ENCODE measurements at regions not wholly inside any gene's neighbourhood (a gene's known extent, or its start where the extent isn't known, plus 50 kb on each side); places are given as distances from the start of the nearest gene placed in this dataset.
"Not testable (repeated sequence)": the region's sequence is repeated elsewhere in the genome, so short reads cannot be mapped to it uniquely, and the experiment has no call there.

DNA sequence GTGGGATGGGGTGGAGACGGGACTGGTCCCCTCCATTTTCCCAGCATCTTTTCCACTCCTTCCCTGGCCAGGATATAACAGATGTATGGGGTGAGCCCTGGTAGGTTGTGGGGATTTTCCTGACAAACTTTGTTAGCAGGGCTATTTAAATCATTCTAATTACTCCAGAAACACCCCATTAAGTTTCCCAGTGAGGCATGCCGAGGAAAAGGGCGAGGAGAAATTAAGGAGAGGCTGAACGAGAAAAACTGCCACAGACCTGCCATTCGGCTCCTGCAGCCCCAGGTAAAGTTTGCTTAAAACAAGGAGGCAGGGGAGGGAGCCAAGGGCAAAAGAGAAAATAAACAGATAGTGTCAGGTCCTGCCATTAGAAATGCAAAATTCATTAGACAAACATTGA lies 428.2 kb downstream of the BUD13 start:
- in situ Hi-C loops (cut with HindIII; ENCODE audit: low sequenced_read_pairs) = no loop called here

DNA sequence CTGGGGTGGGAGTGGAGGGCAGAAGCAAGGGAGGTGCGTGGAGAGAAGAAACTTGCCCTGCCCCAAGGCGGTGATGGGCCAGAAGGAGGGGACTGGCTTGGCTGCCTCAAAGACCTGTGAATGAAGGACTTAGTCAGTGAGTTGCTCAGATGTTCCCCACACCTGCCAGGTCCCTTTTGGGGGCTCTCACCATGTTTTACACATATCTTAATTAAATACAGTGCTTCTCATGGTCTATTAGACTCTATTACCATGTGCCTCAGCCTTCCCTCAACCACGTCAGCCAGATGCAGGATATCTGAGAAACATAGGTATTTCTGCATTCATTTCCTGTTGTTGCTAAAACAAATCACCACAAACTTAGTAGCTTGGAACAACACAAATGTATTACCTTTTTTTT lies 429.5 kb downstream of the BUD13 start:
- in situ Hi-C loops (cut with HindIII; ENCODE audit: low sequenced_read_pairs) = no loop called here
- no peak for DNase-seq (ENCODE audit: low spot score)

More for the DNA sequence above, 428.2 kb downstream of the BUD13 start:
- DNase-seq (ENCODE audit: low spot score) = no peak

DNA sequence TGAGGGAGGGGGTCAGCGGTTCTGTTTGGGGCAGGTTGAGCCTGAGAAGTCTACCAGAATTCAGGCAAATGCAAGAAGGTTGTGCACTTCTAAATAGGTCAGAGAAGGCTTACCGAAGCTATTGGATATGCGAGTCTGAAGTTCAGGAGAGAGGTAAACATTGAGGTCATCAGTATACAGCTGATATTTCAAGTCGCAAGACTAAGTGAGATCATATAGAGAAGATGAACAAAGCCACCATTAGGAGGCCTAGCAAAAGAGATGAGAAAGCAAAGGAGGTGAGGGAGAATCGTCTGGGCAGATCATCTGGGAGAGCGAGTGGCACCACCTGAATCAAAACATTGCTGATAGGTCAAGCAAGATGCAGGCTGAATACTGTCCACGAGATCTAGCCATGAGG lies 430.6 kb downstream of the BUD13 start:
- in situ Hi-C loops (cut with HindIII; ENCODE audit: low sequenced_read_pairs) = no loop called here
- DNase-seq (ENCODE audit: low spot score) = no peak

DNA sequence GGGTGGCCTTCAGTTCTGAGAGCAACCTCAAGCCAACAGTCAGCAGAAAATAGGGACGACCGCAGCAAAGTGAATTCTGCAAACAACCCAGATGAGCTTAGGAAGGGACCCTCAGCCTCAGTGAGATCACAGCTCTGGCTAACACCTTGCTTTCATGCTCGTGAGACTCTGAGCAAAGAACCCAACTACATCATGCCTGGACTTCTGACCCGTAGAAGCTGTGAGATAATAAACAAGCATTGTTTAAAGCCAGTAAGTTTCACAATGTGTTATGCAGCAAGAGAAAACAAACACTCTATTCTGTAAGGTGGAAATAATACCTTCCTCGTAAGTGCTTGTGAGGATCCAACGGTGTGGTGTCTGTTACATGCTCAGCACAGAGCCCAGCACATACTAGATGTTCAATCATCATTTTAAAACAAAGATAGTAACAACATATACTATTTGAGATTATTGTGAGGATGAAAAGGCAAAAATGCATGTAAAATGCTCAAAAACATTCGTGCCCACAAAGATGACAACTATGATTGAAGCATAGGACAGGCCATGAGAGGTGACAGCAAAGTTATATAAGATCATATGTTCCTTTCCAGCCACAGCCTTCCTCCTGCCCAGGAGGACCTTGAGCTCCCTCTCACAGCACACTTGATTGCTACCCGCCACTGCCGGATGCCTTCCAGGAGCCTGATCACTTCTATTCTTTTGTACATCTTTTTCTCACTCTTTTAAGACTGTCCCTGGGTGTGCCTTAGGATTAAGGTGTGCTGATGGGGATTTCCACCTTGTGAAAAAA lies 433.3 kb downstream of the BUD13 start:
- DNase-seq (ENCODE audit: low spot score) = no peak

DNA sequence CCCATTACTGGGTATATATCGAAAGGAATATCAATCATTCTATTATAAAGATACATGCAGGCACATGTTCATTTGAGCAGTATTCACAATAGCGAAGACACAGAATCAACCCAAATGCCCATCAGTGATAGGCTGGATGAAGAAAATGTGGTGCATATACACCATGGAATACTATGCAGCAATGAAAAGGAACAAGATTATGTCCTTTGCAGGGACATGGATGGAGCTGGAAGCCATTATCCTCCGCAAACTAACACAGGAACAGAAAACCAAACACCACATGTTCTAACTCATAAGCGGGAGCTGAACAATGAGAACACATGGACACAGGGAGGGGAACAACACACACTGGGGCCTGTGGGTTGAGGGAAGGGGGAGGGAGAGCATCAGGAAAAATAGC lies 434.3 kb downstream of the BUD13 start:
- in situ Hi-C loops (cut with HindIII; ENCODE audit: low sequenced_read_pairs); DNase-seq (ENCODE audit: low spot score): not testable (repeated sequence)

More for the DNA sequence above, 433.3 kb downstream of the BUD13 start:
- in situ Hi-C loops (cut with HindIII; ENCODE audit: low sequenced_read_pairs) = no loop called here

DNA sequence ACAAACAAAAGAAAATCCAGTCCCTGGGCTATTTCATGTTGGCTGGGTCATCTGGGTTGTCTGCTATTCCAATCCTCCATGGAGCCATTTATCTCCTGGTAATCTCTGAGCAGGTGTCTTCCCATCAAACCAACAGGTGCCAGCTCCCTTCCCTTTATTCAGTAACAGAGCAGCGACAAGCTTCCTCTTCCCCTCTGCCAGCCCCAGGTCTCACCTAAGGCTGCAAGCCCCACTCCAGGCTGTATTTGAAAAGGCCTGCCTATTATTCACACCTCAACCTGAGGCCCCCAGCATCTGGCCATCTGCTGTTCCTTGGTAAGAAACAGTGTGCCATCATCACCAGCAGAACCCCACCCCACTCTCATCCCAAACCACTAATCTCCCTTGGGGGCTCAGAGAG lies 436.2 kb downstream of the BUD13 start:
- in situ Hi-C loops (cut with HindIII; ENCODE audit: low sequenced_read_pairs) = no loop called here
- DNase-seq (ENCODE audit: low spot score) = no peak

DNA sequence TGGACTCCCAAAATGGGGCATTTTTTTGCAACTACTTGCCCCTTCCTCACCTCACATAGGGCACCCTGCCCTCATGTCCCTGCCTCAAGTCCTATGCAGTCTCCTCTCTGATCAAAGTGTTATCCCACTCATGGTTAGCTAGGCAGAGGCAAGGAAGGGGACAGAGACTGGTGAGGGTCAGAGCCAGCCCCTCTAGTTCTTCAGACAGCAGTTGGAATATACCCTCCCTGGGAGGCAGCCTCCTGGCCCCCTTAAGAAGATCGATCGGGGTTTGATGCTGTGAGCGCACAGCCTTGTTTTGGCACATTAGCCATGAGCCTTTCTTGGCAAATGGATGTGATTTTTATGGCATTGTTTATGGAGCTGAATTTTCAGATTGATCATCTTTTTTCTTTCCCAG lies 436.9 kb downstream of the BUD13 start:
- DNase-seq (ENCODE audit: low spot score) = no peak
- in situ Hi-C loops (cut with HindIII; ENCODE audit: low sequenced_read_pairs) = no loop called here

DNA sequence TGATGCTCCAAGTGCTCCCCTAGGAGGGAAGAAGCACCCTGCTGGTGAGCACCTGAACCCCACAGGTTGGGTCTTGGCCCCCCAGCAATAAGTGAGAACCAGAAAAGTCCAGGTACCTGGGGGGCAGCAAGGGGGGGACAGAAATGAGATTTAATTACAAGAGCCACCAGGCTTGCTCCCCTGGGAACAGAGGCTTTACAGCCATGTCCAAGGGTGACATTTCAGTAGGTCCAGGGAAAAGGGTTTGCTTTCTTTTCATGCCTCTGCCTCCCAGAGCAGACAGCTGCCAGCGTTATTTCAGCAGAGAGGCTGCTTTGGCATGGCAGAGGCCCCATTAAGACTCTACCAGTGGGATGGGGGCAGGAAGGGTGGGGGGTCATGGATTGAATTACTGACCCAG lies 437.7 kb downstream of the BUD13 start:
- DNase-seq (ENCODE audit: low spot score) = no peak
- in situ Hi-C loops (cut with HindIII; ENCODE audit: low sequenced_read_pairs) = no loop called here

DNA sequence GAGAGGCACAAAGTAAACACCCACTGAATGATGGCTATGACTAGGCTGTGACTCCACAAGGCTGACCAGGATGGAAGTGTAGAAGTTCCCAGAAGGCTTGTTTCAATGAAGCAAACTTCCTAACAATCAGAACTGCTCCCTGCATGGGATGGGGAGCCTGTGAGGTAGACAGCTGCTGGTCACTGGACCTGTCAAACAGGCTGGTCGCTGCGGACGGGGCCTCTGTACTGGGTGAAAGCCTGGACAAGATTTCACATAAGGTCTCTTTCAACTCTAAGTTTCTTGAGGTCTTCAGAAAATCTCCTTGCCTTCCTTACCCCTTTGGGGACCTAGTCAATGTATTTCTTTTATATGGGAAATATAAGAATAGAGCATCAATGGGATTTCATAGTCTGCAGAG lies 438.2 kb downstream of the BUD13 start:
- in situ Hi-C loops (cut with HindIII; ENCODE audit: low sequenced_read_pairs) = no loop called here
- DNase-seq (ENCODE audit: low spot score) = no peak

DNA sequence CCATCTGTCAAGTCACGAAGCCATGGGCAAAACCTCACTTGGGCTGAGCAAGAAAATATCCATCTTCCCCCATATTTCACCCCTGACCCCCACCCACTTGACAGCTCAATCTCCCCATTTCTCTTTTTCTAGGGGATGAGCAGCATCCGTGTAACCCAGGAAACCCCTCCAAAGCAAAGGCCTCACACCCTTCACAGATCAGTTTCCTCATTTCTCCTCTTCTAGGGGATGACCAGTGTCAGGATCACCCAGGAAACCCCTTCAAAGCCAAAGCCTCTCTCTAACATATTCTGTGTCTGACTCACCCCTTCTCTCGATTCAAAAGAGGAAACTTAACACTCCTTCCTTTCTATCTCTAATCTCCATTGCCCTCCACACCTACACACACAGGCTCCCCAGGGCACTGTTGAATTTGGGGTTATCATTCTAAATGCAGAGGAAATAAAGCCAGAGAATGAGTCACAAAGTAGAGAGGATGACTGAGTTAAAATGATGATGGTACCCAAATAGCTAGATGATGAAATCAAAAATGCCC lies 439.7 kb downstream of the BUD13 start:
- in situ Hi-C loops (cut with HindIII; ENCODE audit: low sequenced_read_pairs) = no loop called here
- DNase-seq (ENCODE audit: low spot score) = no peak

DNA sequence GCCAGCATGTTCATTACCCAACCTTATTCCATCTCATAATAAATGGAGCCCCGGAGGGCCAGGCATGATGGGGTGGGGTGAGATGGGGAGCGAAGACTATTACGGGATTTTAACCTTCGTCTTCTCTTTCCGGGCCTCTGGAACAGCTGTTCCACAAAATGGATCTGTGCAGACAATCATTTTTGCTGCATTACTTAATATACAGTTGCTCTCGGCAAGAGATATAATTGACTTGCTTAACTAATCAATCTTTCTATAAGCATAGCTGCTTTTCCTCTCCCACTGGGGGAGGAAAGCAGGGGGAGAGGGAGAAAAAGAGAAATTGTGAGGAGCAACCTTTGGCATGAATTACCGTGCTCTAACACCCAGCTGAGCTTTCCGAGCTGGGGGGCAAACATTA lies 440.4 kb downstream of the BUD13 start:
- DNase-seq (ENCODE audit: low spot score) = no peak
- in situ Hi-C loops (cut with HindIII; ENCODE audit: low sequenced_read_pairs) = no loop called here

DNA sequence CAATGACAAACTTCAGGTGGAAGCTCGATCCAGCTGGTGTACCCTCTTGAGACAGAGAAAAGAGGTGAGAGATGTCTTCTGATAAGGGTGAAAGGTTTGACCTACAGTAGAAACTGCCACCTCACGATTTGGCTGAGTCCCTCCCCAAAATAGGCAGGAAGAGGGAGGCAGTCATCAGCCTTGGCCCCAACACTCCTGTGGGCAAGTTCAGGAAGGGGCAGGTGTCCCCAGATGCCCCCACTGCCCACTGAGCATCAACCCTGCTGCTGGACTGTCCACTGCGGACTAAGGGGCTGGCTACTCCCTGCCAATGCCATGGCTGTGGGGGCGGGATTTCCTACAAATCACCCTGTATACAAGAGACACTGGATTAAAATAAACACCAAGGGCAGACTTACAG lies 441.4 kb downstream of the BUD13 start:
- no peak for DNase-seq (ENCODE audit: low spot score)
- in situ Hi-C loops (cut with HindIII; ENCODE audit: low sequenced_read_pairs) = no loop called here

DNA sequence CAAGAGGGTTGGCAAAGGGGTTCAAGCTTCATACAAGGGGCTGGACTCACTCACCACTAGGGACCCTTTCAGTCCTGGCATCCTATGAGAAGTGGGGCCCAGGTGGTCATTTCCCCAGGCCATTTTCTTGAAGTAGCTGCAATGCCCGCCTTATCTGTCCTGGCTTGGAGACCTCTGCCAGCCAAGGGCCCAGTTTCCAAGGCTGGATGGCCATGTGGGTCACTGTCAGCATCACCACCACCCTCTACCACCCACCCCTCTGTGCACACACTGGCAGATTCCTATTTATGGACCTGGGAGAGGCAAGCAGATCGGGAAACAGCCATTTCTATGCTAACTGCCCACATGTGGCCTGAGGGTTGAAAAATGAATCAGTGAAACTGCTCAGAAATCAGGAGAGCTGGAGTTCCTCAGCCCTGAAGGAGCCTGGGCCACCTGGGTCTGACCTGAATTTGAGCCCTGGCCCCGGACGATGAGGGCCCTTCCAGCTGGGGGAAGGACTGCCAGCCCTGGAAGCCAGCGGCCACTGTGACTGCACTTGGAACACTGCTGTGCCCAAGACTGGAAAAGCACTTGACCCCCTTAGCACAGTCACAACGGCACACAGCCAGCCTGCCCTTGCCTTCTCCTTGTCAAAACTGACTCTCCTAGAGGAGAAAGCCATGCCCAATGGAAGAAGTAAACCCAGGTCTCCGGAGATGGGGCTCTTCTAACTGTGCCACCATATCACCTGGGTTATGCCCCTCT lies 442.2 kb downstream of the BUD13 start:
- no peak for DNase-seq (ENCODE audit: low spot score)
- in situ Hi-C loops (cut with HindIII; ENCODE audit: low sequenced_read_pairs) = no loop called here

DNA sequence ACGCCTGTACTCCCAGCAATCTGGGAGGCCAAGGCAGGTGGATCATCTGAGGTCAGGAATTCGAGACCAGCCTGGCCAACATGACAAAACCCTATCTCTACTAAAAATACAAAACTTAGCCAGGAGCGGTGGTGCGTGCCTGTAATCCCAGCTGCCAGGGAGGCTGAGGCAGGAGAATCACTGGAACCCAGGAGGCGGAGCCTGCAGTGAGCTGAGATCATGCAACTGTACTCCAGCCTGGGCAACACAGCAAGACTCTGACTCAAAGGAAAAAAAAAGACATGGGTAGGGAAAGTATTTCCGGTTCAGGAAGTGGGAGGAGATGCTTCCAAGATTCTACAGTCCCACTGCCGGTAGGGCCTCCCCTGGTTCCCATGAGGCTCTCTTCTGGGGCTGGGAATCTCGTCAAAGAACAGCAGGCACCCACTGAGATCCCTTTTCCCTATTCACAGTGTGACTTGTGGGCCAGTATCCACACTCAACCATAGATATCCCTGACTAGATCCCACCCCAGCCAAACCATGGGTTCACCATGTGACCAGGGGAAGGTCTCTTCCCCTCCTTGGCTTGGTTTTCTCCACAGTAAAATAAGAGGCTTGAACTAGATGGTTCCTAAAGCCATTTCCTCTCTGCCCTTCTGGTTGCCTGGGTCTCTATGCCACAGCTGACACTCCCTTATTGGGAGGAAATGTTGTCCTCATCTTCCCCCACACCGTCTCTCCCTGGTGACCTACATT lies 443.3 kb downstream of the BUD13 start:
- no peak for DNase-seq (ENCODE audit: low spot score)
- in situ Hi-C loops (cut with HindIII; ENCODE audit: low sequenced_read_pairs) = no loop called here

DNA sequence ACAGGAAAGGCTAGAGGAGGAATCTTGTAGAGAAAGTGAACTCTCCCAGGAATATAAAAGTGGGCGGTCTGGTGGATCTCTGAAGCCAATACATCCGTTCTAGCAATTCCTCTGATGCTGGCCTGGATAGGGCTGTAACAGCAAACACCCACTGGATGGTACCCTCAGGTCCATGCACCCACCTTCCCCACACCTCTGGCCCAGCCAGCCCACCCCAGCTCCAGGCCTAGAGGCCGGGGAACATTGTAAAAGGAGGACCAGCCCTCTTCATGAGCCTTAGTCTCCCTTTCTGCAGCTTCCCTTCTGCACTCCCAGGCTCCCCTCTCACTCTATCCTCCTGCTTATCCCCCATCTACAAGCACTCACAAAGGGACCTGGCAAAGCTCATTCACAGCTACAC lies 443.9 kb downstream of the BUD13 start:
- DNase-seq (ENCODE audit: low spot score) = no peak
- in situ Hi-C loops (cut with HindIII; ENCODE audit: low sequenced_read_pairs) = no loop called here

DNA sequence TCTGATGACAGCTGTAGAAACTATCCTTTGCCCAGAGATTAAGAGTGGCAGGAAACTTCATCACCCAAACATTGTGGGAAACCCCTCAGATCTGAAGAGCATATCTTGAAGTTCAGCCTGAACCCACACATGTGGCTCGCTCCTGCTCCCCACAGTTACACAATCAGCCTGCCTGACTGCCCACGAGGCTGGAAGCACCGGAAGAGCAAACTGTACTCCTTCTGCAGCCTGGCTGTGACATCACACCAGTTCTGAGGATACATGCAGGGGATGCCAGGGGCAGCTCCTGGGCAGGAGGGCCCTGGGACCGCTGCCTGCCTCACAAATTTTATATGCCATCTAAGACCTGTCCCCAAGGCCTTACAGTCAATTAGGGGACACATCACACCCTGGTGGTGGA lies 444.4 kb downstream of the BUD13 start:
- in situ Hi-C loops (cut with HindIII; ENCODE audit: low sequenced_read_pairs) = no loop called here
- no peak for DNase-seq (ENCODE audit: low spot score)

DNA sequence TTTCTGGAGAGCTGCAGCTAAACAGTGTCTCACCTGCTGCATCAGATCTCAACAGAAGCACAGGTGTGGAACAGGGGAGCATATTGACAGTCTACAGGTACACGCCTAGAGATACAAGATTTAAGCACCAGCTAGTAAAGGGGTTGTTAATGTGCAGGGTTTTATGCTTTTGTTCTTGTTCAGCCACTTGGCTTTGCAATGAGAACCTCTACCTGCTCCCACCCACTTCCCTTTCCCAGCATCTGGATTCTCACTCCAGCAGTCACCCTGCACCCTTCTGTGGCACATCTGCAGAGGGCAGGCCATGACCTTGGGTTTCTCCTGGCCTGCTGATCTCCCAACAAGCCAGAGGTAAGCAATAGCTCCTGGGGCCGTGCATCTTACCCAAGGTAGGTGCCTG lies 446.6 kb downstream of the BUD13 start:
- in situ Hi-C loops (cut with HindIII; ENCODE audit: low sequenced_read_pairs) = no loop called here
- DNase-seq (ENCODE audit: low spot score) = no peak

DNA sequence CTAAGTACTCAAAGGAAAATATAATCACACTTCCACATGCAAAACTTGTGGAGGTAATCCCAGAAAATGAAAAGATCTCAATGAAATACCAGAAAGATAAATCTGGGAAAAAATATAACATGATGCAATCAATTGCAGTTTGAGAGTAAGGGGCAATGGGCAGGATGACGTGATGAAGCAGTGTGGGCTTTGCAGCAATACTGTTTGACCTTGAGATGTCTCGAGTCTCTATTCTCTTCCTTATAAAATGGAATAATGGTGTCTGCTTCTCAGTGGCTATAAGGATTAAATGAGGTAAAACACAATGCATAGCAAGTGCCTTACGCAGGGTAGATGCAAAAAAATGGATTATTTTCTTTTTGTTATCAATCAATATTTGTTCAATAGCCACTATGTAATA lies 447.5 kb downstream of the BUD13 start:
- DNase-seq (ENCODE audit: low spot score) = no peak
- in situ Hi-C loops (cut with HindIII; ENCODE audit: low sequenced_read_pairs) = no loop called here

DNA sequence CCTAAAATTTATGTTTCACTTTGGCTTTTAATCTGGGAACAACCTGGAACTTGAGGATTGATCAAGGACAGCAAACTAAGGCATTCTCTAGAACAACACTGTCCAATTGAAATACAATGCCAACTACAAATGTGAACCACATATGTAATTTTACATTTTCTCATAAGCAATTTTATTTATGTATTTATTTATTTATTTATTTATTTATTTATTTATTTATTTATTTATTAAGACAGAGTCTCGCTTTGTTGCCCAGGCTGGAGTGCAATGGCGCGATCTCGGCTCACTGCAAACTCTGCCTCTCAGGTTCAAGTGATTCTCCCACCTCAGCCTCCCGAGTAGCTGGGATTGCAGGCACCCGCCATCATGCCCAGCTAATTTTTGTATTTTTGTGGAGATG lies 448.7 kb downstream of the BUD13 start:
- in situ Hi-C loops (cut with HindIII; ENCODE audit: low sequenced_read_pairs); DNase-seq (ENCODE audit: low spot score): not testable (repeated sequence)

DNA sequence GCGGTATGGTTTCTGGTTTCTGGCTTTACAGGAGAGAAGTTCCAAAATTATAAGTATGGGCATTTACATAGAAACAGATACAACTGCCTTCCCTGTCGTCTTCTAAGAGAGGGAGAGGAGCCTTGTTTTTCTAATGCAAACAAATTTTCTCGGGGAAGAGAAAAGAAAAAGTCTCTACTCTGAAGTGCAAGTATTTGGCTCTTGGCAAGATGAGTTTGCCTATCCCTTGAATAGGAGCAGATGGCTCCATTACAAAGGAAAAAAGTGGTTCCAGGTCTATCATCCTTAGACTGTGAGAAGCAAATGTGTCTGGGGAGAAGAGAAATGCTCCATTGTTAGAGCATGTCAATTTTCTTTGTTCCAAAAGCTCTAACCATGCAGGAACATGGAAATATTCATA lies 455.6 kb downstream of the BUD13 start:
- no peak for DNase-seq (ENCODE audit: low spot score)
- in situ Hi-C loops (cut with HindIII; ENCODE audit: low sequenced_read_pairs) = no loop called here

Measured in G401 (cell line).